ENCODE measurements at regions not wholly inside any gene's neighbourhood (a gene's known extent, or its start where the extent isn't known, plus 50 kb on each side); places are given as distances from the start of the nearest gene placed in this dataset.

DNA sequence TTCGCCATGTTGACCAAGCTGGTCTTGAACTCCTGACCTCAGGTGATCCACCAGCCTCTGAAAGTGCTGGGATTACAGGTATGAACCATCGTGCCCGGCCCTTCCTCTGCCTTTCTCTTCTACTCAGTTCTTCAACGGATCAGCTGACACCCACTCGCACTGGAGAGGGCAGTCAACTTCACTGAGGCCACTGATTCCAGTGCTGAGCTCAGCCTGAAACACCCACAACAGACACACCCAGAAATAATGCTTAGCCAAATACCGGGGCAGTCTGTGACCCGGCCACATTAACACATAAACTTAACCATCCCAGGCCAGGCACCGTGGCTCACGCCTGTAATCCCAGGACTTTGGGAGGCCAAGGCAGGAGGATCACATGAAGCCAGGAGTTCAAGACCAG lies 119.3 kb upstream of the CHST15 start:
- TF ChIP-seq EZH2 (IDR thresholded peaks at IDR 0.05; ENCODE audit: low read length): no peak
- TF ChIP-seq, protein P1, sequence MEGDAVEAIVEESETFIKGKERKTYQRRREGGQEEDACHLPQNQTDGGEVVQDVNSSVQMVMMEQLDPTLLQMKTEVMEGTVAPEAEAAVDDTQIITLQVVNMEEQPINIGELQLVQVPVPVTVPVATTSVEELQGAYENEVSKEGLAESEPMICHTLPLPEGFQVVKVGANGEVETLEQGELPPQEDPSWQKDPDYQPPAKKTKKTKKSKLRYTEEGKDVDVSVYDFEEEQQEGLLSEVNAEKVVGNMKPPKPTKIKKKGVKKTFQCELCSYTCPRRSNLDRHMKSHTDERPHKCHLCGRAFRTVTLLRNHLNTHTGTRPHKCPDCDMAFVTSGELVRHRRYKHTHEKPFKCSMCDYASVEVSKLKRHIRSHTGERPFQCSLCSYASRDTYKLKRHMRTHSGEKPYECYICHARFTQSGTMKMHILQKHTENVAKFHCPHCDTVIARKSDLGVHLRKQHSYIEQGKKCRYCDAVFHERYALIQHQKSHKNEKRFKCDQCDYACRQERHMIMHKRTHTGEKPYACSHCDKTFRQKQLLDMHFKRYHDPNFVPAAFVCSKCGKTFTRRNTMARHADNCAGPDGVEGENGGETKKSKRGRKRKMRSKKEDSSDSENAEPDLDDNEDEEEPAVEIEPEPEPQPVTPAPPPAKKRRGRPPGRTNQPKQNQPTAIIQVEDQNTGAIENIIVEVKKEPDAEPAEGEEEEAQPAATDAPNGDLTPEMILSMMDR (optimal IDR thresholded peaks at IDR 0.05 in 1 of 3, IDR thresholded peaks at IDR 0.05 in 1 of 3, conservative IDR thresholded peaks at IDR 0.05 in 1 of 3; ENCODE audit: extremely low read depth in 1 of 3, insufficient read depth in 2 of 3, low read length in 3 of 3): no peak

DNA sequence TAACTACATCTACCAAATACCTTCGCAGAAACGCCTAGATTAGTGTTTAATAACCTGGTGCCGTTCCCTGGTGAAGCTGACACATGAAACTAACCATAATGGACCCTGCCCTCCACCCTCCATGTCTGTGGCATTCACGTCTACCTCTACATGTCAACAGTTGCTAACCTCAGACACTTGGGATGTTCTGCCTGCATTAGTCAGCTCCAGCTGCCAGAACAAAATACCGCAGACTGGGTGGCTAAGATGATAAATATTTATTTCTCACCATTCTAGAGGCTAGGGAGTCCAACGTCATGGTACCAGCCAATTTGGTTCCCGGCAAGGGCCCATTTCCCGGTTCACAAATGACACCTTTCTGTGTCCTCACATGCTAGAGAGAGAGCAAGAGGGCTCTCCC lies 118.5 kb upstream of the CHST15 start:
- H3K9me3 ChIP-seq (ENCODE audit: control insufficient read depth, low read depth, low read length): no peaks in the 10 kb centered on the region
- FAIRE-seq (no peak), DNase-seq (ENCODE audit: low read depth, low spot score) (peak; percentile 44)
- H3K4me1 ChIP-seq (ENCODE audit: control insufficient read depth, extremely low read depth, insufficient read depth, low read length): peaks cover 9% of the 10 kb centered on the region
- no peak overlapping the region for H3K4me3 ChIP-seq (ENCODE audit: control insufficient read depth in 2 of 3, extremely low read depth in 1 of 3, insufficient read depth in 2 of 3, low read depth in 1 of 3, low read length in 3 of 3)
- dilution Hi-C loops (cut with MboI; ENCODE audit: extremely low pct_ligation_motif_present, low sequenced_read_pairs): no loop called here
- no peak overlapping the region for H3K4me2 ChIP-seq (ENCODE audit: control insufficient read depth, extremely low read depth, insufficient read depth, low read depth, low read length)
- H3K9me1 ChIP-seq (ENCODE audit: control insufficient read depth, extremely low read depth, insufficient read depth, low read length): no peaks in the 10 kb centered on the region
- no peaks in the 10 kb centered on the region for H3K79me2 ChIP-seq (ENCODE audit: control insufficient read depth, insufficient read depth, low read length)
- H2AFZ ChIP-seq (ENCODE audit: control insufficient read depth, low read length): no peak overlapping the region
- H3K9ac ChIP-seq (ENCODE audit: control insufficient read depth, extremely low read depth, insufficient read depth, low read length): no peak overlapping the region
- no peak for TF ChIP-seq EZH2 (IDR thresholded peaks at IDR 0.05; ENCODE audit: low read length)
- TF ChIP-seq, protein P1 (optimal IDR thresholded peaks at IDR 0.05 in 1 of 3, IDR thresholded peaks at IDR 0.05 in 1 of 3, conservative IDR thresholded peaks at IDR 0.05 in 1 of 3; ENCODE audit: extremely low read depth in 1 of 3, insufficient read depth in 2 of 3, low read length in 3 of 3): no peak
- no peaks in the 10 kb centered on the region for H3K27me3 ChIP-seq (ENCODE audit: control insufficient read depth, extremely low read depth, insufficient read depth, low read length)
- no peaks in the 10 kb centered on the region for H3K36me3 ChIP-seq (ENCODE audit: control insufficient read depth in 2 of 2, extremely low read depth in 1 of 2, insufficient read depth in 2 of 2, low read length in 2 of 2)
- no peaks in the 10 kb centered on the region for H4K20me1 ChIP-seq (ENCODE audit: control insufficient read depth, extremely low read depth, insufficient read depth, low read length)
- peak overlapping the region; percentile 46 for H3K27ac ChIP-seq (ENCODE audit: control insufficient read depth, insufficient read depth, low read length)

More for the DNA sequence above, 119.3 kb upstream of the CHST15 start:
- FAIRE-seq (no peak), DNase-seq (ENCODE audit: low read depth, low spot score) (no peak)
- H3K4me2 ChIP-seq (ENCODE audit: control insufficient read depth, extremely low read depth, insufficient read depth, low read depth, low read length): no peak overlapping the region
- H3K9me3 ChIP-seq (ENCODE audit: control insufficient read depth, low read depth, low read length): no peaks in the 10 kb centered on the region
- peak overlapping the region; percentile 15 for H3K27ac ChIP-seq (ENCODE audit: control insufficient read depth, insufficient read depth, low read length)
- peaks cover 9% of the 10 kb centered on the region for H3K4me1 ChIP-seq (ENCODE audit: control insufficient read depth, extremely low read depth, insufficient read depth, low read length)
- no peak overlapping the region for H3K4me3 ChIP-seq (ENCODE audit: control insufficient read depth in 2 of 3, extremely low read depth in 1 of 3, insufficient read depth in 2 of 3, low read depth in 1 of 3, low read length in 3 of 3)
- no peaks in the 10 kb centered on the region for H3K27me3 ChIP-seq (ENCODE audit: control insufficient read depth, extremely low read depth, insufficient read depth, low read length)
- H3K79me2 ChIP-seq (ENCODE audit: control insufficient read depth, insufficient read depth, low read length): no peaks in the 10 kb centered on the region
- dilution Hi-C loops (cut with MboI; ENCODE audit: extremely low pct_ligation_motif_present, low sequenced_read_pairs): no loop called here
- no peak overlapping the region for H2AFZ ChIP-seq (ENCODE audit: control insufficient read depth, low read length)
- H3K36me3 ChIP-seq (ENCODE audit: control insufficient read depth in 2 of 2, extremely low read depth in 1 of 2, insufficient read depth in 2 of 2, low read length in 2 of 2): no peaks in the 10 kb centered on the region
- no peaks in the 10 kb centered on the region for H3K9me1 ChIP-seq (ENCODE audit: control insufficient read depth, extremely low read depth, insufficient read depth, low read length)
- H3K9ac ChIP-seq (ENCODE audit: control insufficient read depth, extremely low read depth, insufficient read depth, low read length): no peak overlapping the region
- no peaks in the 10 kb centered on the region for H4K20me1 ChIP-seq (ENCODE audit: control insufficient read depth, extremely low read depth, insufficient read depth, low read length)
